NT2/D1 (cell line): ENCODE measurements at regions not wholly inside any gene's neighbourhood (a gene's known extent, or its start where the extent isn't known, plus 50 kb on each side); places are given as distances from the start of the nearest gene placed in this dataset.
A peak's percentile ranks its signal among the peaks of the same experiment; 100 is the strongest.

Source experiments
- DNase-seq: peaks from one replicate; pipeline ENCODE4 v3.0.0-alpha.2; 2011; ENCODE audit warnings: low read depth, low spot score
- H3K27me3 ChIP-seq: 2 replicates; pipeline ENCODE4 v1.6.0; 2011; ENCODE audit warnings: mild to moderate bottlenecking; ENCODE audit not compliant: insufficient read length, insufficient read depth
- H3K36me3 ChIP-seq: 2 replicates; pipeline ENCODE4 v1.6.1; 2011; ENCODE audit warnings: mild to moderate bottlenecking, low read length, mixed read lengths; ENCODE audit not compliant: insufficient read depth, insufficient read length
- H3K4me1 ChIP-seq: 2 replicates; pipeline ENCODE4 v1.5.1; 2011; ENCODE audit not compliant: insufficient read depth, insufficient read length
- H3K4me3 ChIP-seq: 2 replicates; pipeline ENCODE4 v1.5.1; 2011; ENCODE audit warnings: low read depth; ENCODE audit not compliant: insufficient read length
- H3K9ac ChIP-seq: 2 replicates; pipeline ENCODE4 v1.6.0; 2011; ENCODE audit warnings: low read depth; ENCODE audit not compliant: insufficient read length
- H3K9me3 ChIP-seq: 2 replicates; pipeline ENCODE4 v1.5.1; 2011; ENCODE audit warnings: mild to moderate bottlenecking, low read length; ENCODE audit not compliant: insufficient read depth
- SUZ12 ChIP-seq: IDR thresholded peaks from 2 replicates; pipeline ENCODE4 v1.6.1; 2011; ENCODE audit not compliant: insufficient read length, insufficient read depth; ENCODE audit errors: extremely low read depth
- YY1 ChIP-seq: IDR thresholded peaks from 2 replicates; pipeline ENCODE4 v1.6.1; 2011; ENCODE audit not compliant: insufficient read length, insufficient read depth
- ZNF274 ChIP-seq: IDR thresholded peaks from 2 replicates; pipeline ENCODE4 v1.6.1; 2011; ENCODE audit warnings: mild to moderate bottlenecking, low read depth, low read length

DNA sequence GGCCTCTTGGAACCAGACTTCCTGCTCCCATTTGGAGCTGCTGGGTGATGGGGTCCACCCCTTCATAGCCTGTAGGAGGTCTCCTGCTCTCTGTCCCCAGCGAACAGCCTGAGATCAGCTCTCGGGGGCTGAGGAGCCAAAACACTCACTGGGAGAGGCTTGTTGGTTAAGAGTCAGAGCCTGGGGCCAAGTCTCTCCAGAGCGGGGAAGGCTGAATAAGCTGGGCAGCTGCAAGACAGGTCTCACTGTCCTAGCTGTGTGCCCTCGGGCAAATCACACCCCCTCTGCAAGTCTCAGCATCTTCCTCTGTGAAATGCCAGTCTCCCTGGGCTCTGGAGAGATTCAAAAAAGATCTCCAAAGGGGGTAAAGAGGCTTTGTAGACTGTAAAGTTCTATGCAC lies 174.6 kb downstream of the WSCD1 start:
- DNase-seq: no peak
- TF ChIP-seq ZNF274: no peak
- TF ChIP-seq SUZ12: no peak
- TF ChIP-seq YY1: no peak
- Histone ChIP-seq H3K9ac (no peak overlapping the region), H3K9me3 (no peaks in the 10 kb centered on the region), H3K36me3 (no peaks in the 10 kb centered on the region), H3K4me1 (peaks cover 19% of the 10 kb centered on the region), H3K27me3 (no peaks in the 10 kb centered on the region), H3K4me3 (no peak overlapping the region)

DNA sequence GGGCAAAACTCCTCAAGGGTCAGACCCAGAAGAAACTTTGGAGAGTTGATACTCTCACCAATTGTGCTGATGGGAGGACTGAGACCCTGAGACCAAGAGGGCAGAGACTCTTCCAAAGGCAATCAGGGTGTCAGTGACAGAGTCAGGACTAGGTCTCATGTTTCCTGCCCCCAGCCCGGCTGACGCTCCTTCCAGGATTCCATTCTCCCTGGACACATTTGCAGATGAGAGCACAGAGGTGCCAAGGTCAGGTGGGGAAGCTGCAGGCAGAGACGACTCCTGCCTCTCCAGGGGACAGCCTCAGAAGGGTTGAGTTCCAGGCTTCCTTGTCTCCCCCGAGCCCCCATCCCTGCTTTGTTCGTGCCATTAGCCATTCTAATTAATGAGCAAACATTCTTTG lies 174.1 kb downstream of the WSCD1 start:
- no peak for DNase-seq
- Histone ChIP-seq H3K4me1 (peaks cover 20% of the 10 kb centered on the region), H3K4me3 (no peak overlapping the region), H3K9ac (no peak overlapping the region), H3K9me3 (no peaks in the 10 kb centered on the region), H3K27me3 (no peaks in the 10 kb centered on the region), H3K36me3 (no peaks in the 10 kb centered on the region)
- TF ChIP-seq YY1: no peak
- TF ChIP-seq SUZ12: no peak
- no peak for TF ChIP-seq ZNF274

DNA sequence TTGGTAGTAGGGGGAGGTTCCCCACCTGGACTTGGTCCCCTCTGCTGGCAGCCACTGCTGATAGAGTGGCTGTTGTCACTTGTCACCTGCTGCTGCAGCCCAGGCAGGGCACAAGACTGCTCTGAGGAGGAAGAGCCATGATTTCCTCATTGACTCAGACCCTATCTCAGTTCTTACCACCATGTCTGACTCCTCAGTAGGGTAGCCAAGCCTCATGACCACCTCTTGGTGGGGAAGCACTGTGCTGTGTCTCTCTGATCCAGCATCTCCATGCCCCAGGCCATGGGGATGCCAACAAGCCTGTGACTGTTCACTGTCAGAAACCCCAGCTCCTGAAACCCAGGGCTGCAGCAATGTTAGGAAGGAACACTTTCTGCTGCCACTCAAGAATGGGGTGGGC lies 173.0 kb downstream of the WSCD1 start:
- Histone ChIP-seq H3K4me3 (no peak overlapping the region), H3K4me1 (peaks cover 23% of the 10 kb centered on the region), H3K27me3 (no peaks in the 10 kb centered on the region), H3K9me3 (no peaks in the 10 kb centered on the region), H3K36me3 (no peaks in the 10 kb centered on the region), H3K9ac (no peak overlapping the region)
- TF ChIP-seq SUZ12 (no peak), YY1 (no peak), ZNF274 (no peak)
- DNase-seq: no peak

DNA sequence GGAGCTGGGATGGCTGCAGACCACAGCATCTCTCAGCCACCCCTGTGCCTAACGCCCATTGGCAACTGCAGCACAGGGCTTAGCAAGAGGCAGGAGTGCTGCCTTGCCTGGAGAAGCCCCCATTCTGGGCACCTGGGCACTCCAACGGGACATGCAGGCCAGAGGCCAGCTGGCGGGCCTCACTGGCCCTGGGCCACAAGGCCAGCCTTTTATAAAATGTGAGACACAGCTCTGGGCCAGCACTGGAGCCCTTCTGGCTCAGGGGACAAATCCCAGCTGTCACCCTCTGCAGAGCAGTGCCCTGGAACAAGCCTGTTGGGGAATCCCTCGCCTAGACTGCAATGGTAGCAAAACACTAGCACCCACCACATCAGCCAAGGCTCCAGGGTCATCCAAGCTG lies 171.8 kb downstream of the WSCD1 start:
- no peaks in the 10 kb centered on the region for H3K36me3 ChIP-seq
- DNase-seq: no peak
- TF ChIP-seq SUZ12: no peak
- peak overlapping the region; percentile 17 for H3K9ac ChIP-seq
- H3K4me1 ChIP-seq: peaks cover 23% of the 10 kb centered on the region
- H3K27me3 ChIP-seq: no peaks in the 10 kb centered on the region
- H3K9me3 ChIP-seq: no peaks in the 10 kb centered on the region
- H3K4me3 ChIP-seq: no peak overlapping the region

DNA sequence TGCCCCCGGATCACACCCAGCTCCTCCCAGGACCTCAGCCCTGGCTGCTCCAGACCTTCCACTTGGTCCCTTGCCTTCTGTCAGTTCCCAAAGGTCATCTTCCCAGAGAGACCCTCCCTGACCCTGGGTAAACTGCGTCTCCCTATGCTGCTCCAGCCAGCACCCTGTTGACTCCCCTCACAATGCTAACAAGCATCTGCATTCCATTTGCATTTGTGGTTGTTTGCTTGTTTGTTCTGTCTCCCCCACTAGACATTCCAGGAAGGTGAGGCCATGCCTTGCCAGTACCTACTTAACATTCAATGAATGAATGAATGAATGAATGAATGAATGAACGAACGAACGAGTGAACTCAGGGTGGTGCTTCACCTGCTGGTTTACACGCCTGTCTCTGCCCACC lies 171.2 kb downstream of the WSCD1 start:
- TF ChIP-seq YY1 (no peak), ZNF274 (no peak), SUZ12 (no peak)
- Histone ChIP-seq H3K4me3 (no peak overlapping the region), H3K4me1 (peaks cover 21% of the 10 kb centered on the region), H3K27me3 (no peaks in the 10 kb centered on the region), H3K9ac (no peak overlapping the region), H3K36me3 (no peaks in the 10 kb centered on the region), H3K9me3 (no peaks in the 10 kb centered on the region)
- peak; percentile 40 for DNase-seq

DNA sequence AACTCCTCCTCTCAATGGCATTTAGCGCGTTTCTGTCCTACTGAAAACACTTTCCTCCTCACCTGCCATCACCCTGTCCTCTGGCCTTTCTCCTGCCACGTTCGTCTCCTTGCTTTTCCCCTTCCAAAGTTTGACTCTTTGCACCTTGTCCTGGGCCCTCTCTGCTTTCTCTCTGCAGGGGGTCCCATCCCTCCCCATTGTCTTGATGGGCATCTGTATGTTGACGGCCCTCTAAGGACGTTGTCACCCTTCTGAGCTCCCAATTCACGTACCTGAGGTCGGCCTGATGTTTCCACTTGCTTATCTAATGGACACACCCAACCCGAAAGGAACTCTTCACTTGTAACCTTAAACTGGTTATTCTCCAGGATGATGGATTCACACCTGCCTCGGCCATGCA lies 170.4 kb downstream of the WSCD1 start:
- no peak for DNase-seq
- no peaks in the 10 kb centered on the region for H3K9me3 ChIP-seq
- no peak overlapping the region for H3K9ac ChIP-seq
- H3K27me3 ChIP-seq: no peaks in the 10 kb centered on the region
- H3K36me3 ChIP-seq: no peaks in the 10 kb centered on the region
- TF ChIP-seq YY1 (no peak), SUZ12 (no peak), ZNF274 (no peak)
- H3K4me3 ChIP-seq: no peak overlapping the region
- H3K4me1 ChIP-seq: peaks cover 21% of the 10 kb centered on the region

DNA sequence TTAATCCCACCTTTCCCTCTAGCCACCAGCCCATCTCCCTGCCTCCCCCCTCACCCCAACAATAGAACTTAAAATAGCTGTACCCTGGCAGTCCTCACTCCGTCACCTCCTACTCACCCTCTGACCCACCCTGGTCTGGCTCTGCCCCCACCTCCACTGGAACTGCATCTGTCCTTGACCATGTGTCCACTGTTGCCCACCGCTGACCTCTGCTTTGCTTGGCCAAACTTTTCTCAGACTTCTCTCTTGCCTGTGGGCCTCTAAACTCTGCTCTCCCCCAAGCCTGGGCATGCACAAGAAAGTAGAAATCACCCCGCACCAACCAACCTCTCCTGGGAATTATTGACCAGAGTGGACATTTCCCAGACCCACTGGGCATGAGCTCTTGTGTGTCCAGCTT lies 169.8 kb downstream of the WSCD1 start:
- Histone ChIP-seq H3K9ac (no peak overlapping the region), H3K4me3 (no peak overlapping the region), H3K36me3 (no peaks in the 10 kb centered on the region), H3K4me1 (peaks cover 16% of the 10 kb centered on the region), H3K9me3 (no peaks in the 10 kb centered on the region), H3K27me3 (no peaks in the 10 kb centered on the region)
- TF ChIP-seq YY1: no peak
- TF ChIP-seq SUZ12: no peak
- no peak for TF ChIP-seq ZNF274
- no peak for DNase-seq

DNA sequence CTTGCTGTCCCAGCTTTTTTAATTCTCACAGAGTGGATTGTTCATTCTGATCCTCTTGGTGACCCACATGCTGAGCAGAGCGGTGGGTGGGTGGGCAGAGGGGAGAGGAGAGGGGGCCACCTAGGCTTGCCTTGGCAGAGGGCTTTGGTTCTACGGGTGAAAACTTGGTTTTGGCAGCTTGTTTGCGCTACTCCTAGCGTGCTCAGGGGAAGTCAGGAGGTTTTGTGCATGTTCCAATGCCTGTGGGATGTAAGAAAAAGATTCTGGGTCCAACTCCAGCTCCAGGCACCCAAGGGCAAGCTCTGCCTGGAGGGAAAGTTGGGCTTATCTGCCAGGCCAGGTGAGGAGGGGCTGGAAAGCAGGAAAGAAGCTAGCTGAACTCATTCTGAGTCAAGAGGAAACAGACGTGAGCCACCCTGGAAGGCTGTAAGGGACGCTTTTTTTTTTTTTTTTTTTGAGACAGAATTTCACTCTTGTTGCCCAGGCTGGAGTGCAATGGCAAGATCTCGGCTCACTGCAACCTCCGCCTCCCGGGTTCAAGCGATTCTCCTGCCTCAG lies 169.1 kb downstream of the WSCD1 start:
- no peaks in the 10 kb centered on the region for H3K36me3 ChIP-seq
- DNase-seq: no peak
- H3K27me3 ChIP-seq: no peaks in the 10 kb centered on the region
- H3K9me3 ChIP-seq: no peaks in the 10 kb centered on the region
- H3K4me1 ChIP-seq: peaks cover 16% of the 10 kb centered on the region
- H3K9ac ChIP-seq: peak overlapping the region; percentile 32
- TF ChIP-seq SUZ12 (no peak), ZNF274 (no peak), YY1 (no peak)
- no peak overlapping the region for H3K4me3 ChIP-seq
